Renal cortical epithelial cell (primary cell): ENCODE measurements at regions not wholly inside any gene's neighbourhood (a gene's known extent, or its start where the extent isn't known, plus 50 kb on each side); places are given as distances from the start of the nearest gene placed in this dataset.
"Not testable (repeated sequence)": the region's sequence is repeated elsewhere in the genome, so short reads cannot be mapped to it uniquely, and the experiment has no call there.

Experiments
- DNase-seq: peaks from one replicate; pipeline ENCODE4 v3.0.0-alpha.2; 2011; ENCODE audit warnings: low read depth

- DNase-seq: peak; percentile 96
These were observed 690.9 kb upstream of the FBXO33 start for GRCh38 chr14:40122968-40123648.

GRCh38 chr14:40119765-40120164 is 687.5 kb upstream of the FBXO33 start:
- DNase-seq: no peak

- DNase-seq: peak; percentile 25
These were observed 687.1 kb upstream of the FBXO33 start for GRCh38 chr14:40119321-40119720.

GRCh38 chr14:40115583-40115982 is 683.4 kb upstream of the FBXO33 start:
- DNase-seq: no peak

GRCh38 chr14:40113671-40114070 is 681.4 kb upstream of the FBXO33 start:
- peak; percentile 52 for DNase-seq

GRCh38 chr14:40100544-40101196 is 668.4 kb upstream of the FBXO33 start:
- no peak for DNase-seq

GRCh38 chr14:40099316-40099715 is 667.1 kb upstream of the FBXO33 start:
- no peak for DNase-seq

- DNase-seq: no peak
These were observed 666.2 kb upstream of the FBXO33 start for GRCh38 chr14:40098468-40098867.

- DNase-seq: no peak
These were observed 664.7 kb upstream of the FBXO33 start for GRCh38 chr14:40096968-40097367.

- DNase-seq: no peak
These were observed 661.6 kb upstream of the FBXO33 start for GRCh38 chr14:40093800-40094199.

- DNase-seq: no peak
These were observed 641.9 kb upstream of the FBXO33 start for GRCh38 chr14:40074169-40074568.

GRCh38 chr14:40072175-40072574 is 639.9 kb upstream of the FBXO33 start:
- DNase-seq: no peak

GRCh38 chr14:40058901-40059897 is 627.0 kb upstream of the FBXO33 start:
- peak; percentile 88 for DNase-seq

GRCh38 chr14:40053416-40053815 is 621.2 kb upstream of the FBXO33 start:
- peak; percentile 60 for DNase-seq

- no peak for DNase-seq
These were observed 596.8 kb upstream of the FBXO33 start for GRCh38 chr14:40028991-40029390.

- no peak for DNase-seq
These were observed 592.9 kb upstream of the FBXO33 start for GRCh38 chr14:40025101-40025500.

GRCh38 chr14:40010961-40011360 is 578.7 kb upstream of the FBXO33 start:
- DNase-seq: peak; percentile 30

GRCh38 chr14:40009771-40010170 is 577.5 kb upstream of the FBXO33 start:
- DNase-seq: no peak

GRCh38 chr14:40008345-40008744 is 576.1 kb upstream of the FBXO33 start:
- DNase-seq: not testable (repeated sequence)

GRCh38 chr14:40004871-40005500 is 572.8 kb upstream of the FBXO33 start:
- peak; percentile 79 for DNase-seq

GRCh38 chr14:40003773-40004172 is 571.5 kb upstream of the FBXO33 start:
- DNase-seq: peak; percentile 92

GRCh38 chr14:39998854-39999253 is 566.6 kb upstream of the FBXO33 start:
- no peak for DNase-seq
